ENCODE measurements at regions not wholly inside any gene's neighbourhood (a gene's known extent, or its start where the extent isn't known, plus 50 kb on each side); places are given as distances from the start of the nearest gene placed in this dataset.

- TF ChIP-seq ZNF24 (tag by site-specific recombination; IDR thresholded peaks at IDR 0.05) (no peak), ZNF175 (tag by site-specific recombination; IDR thresholded peaks at IDR 0.05) (no peak)
Measured at GRCh38 chr2:53407363-53408080, 360.1 kb upstream of the CHAC2 start.
